CD4-positive, CD25-positive, alpha-beta regulatory T cell (primary cell): ENCODE measurements at regions not wholly inside any gene's neighbourhood (a gene's known extent, or its start where the extent isn't known, plus 50 kb on each side); places are given as distances from the start of the nearest gene placed in this dataset.
A peak's percentile ranks its signal among the peaks of the same experiment; 100 is the strongest.
"Not testable (repeated sequence)": the region's sequence is repeated elsewhere in the genome, so short reads cannot be mapped to it uniquely, and the experiment has no call there.

Source experiments
- ATAC-seq, 2 donors: fragments of 150-1000 bp; cut with Tn5 transposase; one replicate each; pipeline ENCODE4 v1.10.0; 2021; ENCODE audit warnings: low read depth in 2 of 2, moderate number of reproducible peaks in 2 of 2, moderate library complexity in 1 of 2
- DNase-seq, 3 donors: peaks; one replicate each; pipeline versions ENCODE4 v3.0.0 to v3.0.0-alpha.2; 2012 to 2022; ENCODE audit warnings: mixed read lengths in 1 of 3
- H3K27ac ChIP-seq: one replicate; pipeline ENCODE4 v1.7.0; 2013; ENCODE audit warnings: mild to moderate bottlenecking, low read length; ENCODE audit not compliant: insufficient read depth, poor library complexity, severe bottlenecking
- H3K27me3 ChIP-seq: one replicate; pipeline ENCODE4 v1.7.0; 2013; ENCODE audit warnings: low read length; ENCODE audit not compliant: control insufficient read depth, insufficient read depth
- H3K36me3 ChIP-seq: one replicate; pipeline ENCODE4 v1.7.0; 2013; ENCODE audit warnings: mild to moderate bottlenecking, low read length, moderate library complexity; ENCODE audit not compliant: control insufficient read depth, insufficient read depth
- H3K4me1 ChIP-seq: 2 replicates; pipeline ENCODE4 v1.7.0; 2013; ENCODE audit warnings: mild to moderate bottlenecking, low read length; ENCODE audit not compliant: insufficient read depth, control insufficient read depth, poor library complexity, severe bottlenecking
- H3K4me3 ChIP-seq: one replicate; pipeline ENCODE4 v1.7.0; 2013; ENCODE audit warnings: low read depth, mild to moderate bottlenecking, low read length, moderate library complexity
- H3K9me3 ChIP-seq, 2 experiments: 1 replicate in 1 of 2; 2 replicates in 1 of 2; pipeline ENCODE4 v1.7.0; 2013; ENCODE audit warnings: low read length in 2 of 2, mild to moderate bottlenecking in 1 of 2, moderate library complexity in 1 of 2; ENCODE audit not compliant: control insufficient read depth in 2 of 2
- H3K27ac Mint-ChIP-seq, 3 donors: one replicate each; pipeline ENCODE4 v1.8.0; 2020 to 2022; ENCODE audit warnings: mild to moderate bottlenecking in 3 of 3, mixed read lengths in 3 of 3, moderate library complexity in 2 of 3
- H3K27me3 Mint-ChIP-seq: one replicate; pipeline ENCODE4 v1.8.0; 2022; ENCODE audit warnings: mild to moderate bottlenecking, mixed read lengths
- H3K36me3 Mint-ChIP-seq: one replicate; pipeline ENCODE4 v1.8.0; 2020; ENCODE audit warnings: mixed read lengths
- H3K4me1 Mint-ChIP-seq, 4 donors: one replicate each; pipeline ENCODE4 v1.8.0; 2020 to 2022; ENCODE audit warnings: mixed read lengths in 4 of 4, mild to moderate bottlenecking in 1 of 4
- H3K4me3 Mint-ChIP-seq, 4 donors: one replicate each; pipeline ENCODE4 v1.8.0; 2020 to 2022; ENCODE audit warnings: mild to moderate bottlenecking in 4 of 4, mixed read lengths in 4 of 4, moderate library complexity in 3 of 4
- H3K9me3 Mint-ChIP-seq, 7 donors: one replicate each; pipeline ENCODE4 v1.8.0; 2020 to 2022; ENCODE audit warnings: mixed read lengths in 7 of 7, mild to moderate bottlenecking in 3 of 7, moderate library complexity in 2 of 7

DNA sequence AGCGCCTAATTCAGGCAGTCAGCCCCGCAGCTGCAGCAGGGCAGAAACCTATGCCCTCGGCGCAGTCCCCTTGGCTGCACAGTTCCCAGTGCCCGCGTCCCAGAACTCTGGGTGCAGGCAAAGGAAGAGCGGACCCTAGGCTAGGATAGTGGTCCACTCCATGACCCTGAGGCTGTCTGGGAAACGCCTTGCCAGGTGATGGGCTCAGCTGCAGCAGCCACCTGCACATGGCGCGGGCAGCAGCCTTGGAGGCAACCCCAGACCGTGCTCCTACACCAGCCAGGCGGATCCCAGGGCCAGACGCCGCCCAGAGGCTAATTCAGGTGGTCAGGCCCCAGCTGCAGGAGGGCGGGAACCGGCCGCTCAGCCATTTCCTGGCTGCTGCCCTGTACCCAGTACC is 83.0 kb downstream of the POTEC start:
- not testable (repeated sequence) for H3K4me3 Mint-ChIP-seq, ATAC-seq, H3K4me1 ChIP-seq, H3K36me3 ChIP-seq, H3K4me1 Mint-ChIP-seq, H3K9me3 ChIP-seq, H3K36me3 Mint-ChIP-seq, H3K9me3 Mint-ChIP-seq, H3K27ac ChIP-seq, H3K27me3 ChIP-seq, H3K27me3 Mint-ChIP-seq, H3K4me3 ChIP-seq, DNase-seq, H3K27ac Mint-ChIP-seq

- not testable (repeated sequence) for H3K4me1 ChIP-seq, H3K27ac ChIP-seq, H3K27ac Mint-ChIP-seq, ATAC-seq, H3K36me3 ChIP-seq, H3K36me3 Mint-ChIP-seq, H3K4me3 Mint-ChIP-seq, H3K4me1 Mint-ChIP-seq, DNase-seq, H3K9me3 ChIP-seq, H3K27me3 Mint-ChIP-seq, H3K9me3 Mint-ChIP-seq, H3K27me3 ChIP-seq, H3K4me3 ChIP-seq
Measured at GRCh38 chr18:14459826-14460225, 83.6 kb downstream of the POTEC start.

DNA sequence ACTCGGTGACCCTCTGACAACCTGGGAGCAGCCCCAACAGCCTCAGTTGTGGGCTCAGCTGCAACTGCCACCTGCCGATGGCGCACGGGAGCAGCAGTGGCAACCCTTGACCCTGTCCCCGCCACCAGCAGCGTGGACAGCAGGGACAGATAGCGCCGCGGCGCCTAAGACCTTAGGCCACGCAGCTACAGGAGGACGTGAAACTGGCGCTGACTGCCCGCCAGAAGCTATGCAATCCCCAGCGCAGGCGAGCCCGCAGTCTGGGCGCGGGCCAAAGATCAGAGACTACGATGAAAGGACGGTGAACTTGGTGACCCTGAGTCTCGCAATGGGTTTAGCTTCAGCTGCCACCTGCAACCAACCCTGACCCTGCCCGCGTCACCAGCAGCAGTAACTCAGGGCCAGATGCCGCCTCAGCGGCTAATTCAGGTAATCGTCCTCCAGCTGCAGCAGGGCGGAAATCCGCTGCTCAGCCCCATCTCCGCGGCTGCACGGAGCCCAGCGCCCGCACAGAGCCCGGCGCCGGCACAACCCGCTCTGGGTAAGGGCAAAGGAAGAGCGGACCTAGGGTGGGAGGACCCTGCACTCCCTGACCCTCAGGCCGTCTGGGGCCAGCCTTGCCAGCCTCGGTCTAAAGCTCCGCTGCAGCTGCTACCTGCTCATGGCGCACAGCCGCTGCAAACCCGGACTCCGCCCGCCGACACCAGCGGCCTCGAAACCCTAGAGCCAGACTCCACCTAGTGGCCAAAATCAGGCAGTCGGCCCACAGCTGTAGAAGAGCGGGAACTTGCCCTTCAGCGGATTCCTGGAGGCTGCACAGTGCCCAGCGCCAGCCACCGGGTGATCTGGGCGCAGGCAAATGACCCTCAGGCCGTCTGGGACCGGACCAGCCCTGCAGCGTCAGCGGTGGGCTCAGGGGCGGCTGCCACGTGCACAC is 85.1 kb downstream of the POTEC start:
- DNase-seq = peak; percentile 34 to 72 (median 49)
- H3K9me3 ChIP-seq, H3K4me3 ChIP-seq, H3K27ac ChIP-seq, H3K4me1 ChIP-seq, H3K27me3 Mint-ChIP-seq, H3K4me1 Mint-ChIP-seq, H3K27me3 ChIP-seq, ATAC-seq, H3K27ac Mint-ChIP-seq, H3K36me3 ChIP-seq, H3K9me3 Mint-ChIP-seq, H3K36me3 Mint-ChIP-seq: not testable (repeated sequence)
- H3K4me3 Mint-ChIP-seq = peak overlapping the region in 2 of 4 donors; percentile 77 to 83

DNA sequence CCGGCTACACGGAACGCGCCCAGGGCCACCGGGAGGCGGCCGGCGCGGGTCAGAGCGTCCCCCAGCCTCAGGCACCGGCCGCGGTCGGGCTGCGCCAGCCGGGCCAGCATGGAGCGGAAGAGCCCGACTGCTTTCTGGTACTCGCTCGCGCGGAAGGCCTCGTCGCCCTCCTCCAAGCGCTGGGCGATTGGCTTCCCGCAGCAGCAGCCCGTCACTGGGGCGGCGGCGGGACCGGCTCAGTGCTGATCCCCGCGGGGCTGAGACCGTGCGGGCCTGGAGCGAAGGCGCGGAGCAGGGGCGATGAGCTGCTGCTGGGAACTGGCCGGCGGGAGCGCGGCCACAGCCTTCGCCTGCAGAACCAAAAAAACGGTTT is 92.8 kb downstream of the POTEC start:
- not testable (repeated sequence) for H3K4me1 ChIP-seq, H3K27ac Mint-ChIP-seq, H3K27ac ChIP-seq, H3K27me3 ChIP-seq, H3K9me3 ChIP-seq, H3K36me3 ChIP-seq, H3K4me3 ChIP-seq, H3K9me3 Mint-ChIP-seq, H3K36me3 Mint-ChIP-seq, H3K4me1 Mint-ChIP-seq
- ATAC-seq (peak in 1 of 2 donors; percentile 55), DNase-seq (peak in 2 of 3 donors; percentile 26 to 38)
- H3K27me3 Mint-ChIP-seq = peaks cover 10% of the 10 kb centered on the region
- H3K4me3 Mint-ChIP-seq = peak overlapping the region in 2 of 4 donors; percentile 66 to 76

DNA sequence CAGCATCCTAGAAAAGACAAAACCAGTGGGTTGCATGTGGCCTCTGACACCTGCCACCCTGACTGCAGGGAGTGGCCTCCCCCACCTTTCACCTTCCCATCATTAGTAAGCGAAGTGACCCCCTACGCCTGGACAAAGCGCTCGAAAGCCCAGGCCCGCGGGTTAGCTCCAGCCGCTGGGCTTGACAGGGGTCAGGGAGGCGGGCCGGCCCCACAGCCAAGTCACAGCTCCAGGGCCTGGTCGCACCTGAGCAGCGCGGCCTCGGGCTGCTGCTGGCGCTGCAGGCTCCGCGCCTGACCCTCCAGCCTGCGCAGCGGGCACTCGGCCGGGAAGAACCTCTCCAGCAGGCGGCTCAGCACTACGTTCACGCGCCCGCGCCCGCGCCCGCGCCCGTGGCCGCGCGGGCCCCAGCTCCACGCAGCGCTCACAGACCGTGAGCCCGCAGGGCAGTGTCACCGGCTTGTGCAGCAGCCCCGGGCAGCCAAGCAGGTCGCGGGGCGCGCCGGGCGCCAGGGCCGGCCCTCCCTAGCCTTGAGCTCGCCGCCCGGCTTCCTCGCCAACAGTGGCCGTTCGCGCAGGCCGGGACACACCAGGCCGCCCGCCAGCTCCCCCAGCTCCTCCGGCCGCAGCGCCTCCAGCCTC is 93.3 kb downstream of the POTEC start:
- H3K4me1 Mint-ChIP-seq, H3K9me3 Mint-ChIP-seq, H3K36me3 ChIP-seq, H3K27me3 ChIP-seq, H3K27ac Mint-ChIP-seq, H3K4me1 ChIP-seq, H3K4me3 ChIP-seq, H3K9me3 ChIP-seq, H3K36me3 Mint-ChIP-seq, H3K4me3 Mint-ChIP-seq, H3K27ac ChIP-seq: not testable (repeated sequence)
- H3K27me3 Mint-ChIP-seq = peaks cover 10% of the 10 kb centered on the region
- ATAC-seq (peak; percentile 46 to 77), DNase-seq (peak; percentile 10 to 37 (median 13))

DNA sequence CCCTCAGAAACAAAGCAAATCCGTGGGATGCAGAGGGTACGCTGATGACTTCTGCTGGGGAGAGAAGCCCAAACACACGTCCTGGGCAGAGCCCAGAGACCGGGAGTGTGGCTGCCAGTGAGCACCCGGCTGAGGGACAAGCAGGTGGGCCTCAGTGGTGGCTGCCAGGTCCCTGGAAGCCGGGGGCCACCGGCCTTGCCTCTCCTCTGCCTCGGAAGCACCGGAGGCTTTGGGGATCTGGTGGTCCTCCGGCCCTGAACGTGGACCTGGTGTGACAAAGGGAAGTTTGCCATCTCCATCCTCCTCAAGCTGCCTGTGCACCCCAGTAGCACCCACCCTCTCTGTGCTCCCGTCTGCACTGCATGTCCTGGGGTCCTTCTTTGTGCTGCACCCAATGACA is 94.3 kb downstream of the POTEC start:
- not testable (repeated sequence) for H3K27ac ChIP-seq, H3K36me3 Mint-ChIP-seq, H3K27me3 ChIP-seq, H3K4me1 Mint-ChIP-seq, H3K36me3 ChIP-seq, H3K4me3 Mint-ChIP-seq, DNase-seq, ATAC-seq, H3K9me3 ChIP-seq, H3K27ac Mint-ChIP-seq, H3K9me3 Mint-ChIP-seq, H3K4me1 ChIP-seq, H3K4me3 ChIP-seq
- peaks cover 10% of the 10 kb centered on the region for H3K27me3 Mint-ChIP-seq

DNA sequence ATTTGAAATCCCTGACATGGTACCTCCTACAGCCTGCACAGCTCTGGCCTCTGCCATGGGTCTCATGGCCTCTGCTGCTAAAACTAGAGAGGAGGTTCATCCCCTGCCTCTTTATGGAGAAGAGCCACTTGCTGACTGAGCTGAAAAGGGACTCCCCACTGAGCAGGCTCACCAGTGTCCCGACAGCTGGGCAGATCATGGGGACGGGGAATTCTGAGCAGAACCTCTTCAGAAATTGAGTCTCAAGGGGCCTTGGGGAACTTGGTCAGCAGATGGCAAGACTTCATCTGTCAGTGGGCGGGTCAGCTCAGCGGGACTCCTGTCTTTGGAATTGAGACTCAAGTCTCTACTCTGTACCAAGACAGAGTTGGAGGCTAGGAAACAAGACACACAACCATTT is 95.7 kb downstream of the POTEC start:
- not testable (repeated sequence) for H3K4me3 Mint-ChIP-seq, H3K36me3 ChIP-seq, H3K36me3 Mint-ChIP-seq, H3K27ac Mint-ChIP-seq, DNase-seq, H3K4me1 ChIP-seq, ATAC-seq, H3K27me3 ChIP-seq, H3K9me3 ChIP-seq, H3K9me3 Mint-ChIP-seq, H3K4me1 Mint-ChIP-seq, H3K27ac ChIP-seq, H3K4me3 ChIP-seq
- H3K27me3 Mint-ChIP-seq = peaks cover 10% of the 10 kb centered on the region

DNA sequence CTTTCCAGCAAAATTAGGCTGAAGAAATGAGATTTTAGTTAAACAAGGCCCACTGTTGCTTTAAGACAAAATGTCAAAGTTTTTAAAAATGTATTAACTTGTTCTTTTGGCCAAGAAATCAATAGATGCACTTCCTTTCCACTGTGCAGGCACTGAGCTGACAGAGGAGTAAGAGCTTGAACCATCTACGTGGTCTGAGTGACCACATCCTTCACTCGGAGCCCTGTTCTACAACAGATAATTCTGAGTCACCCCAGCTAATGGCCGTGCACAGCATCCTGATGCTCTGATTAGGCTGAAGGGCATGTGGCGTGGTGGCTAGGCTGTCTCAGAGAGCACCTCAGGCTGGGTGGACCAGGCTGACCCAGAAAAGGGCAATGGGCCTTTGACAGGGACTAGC is 107.9 kb downstream of the POTEC start:
- not testable (repeated sequence) for DNase-seq, H3K27ac Mint-ChIP-seq, H3K9me3 ChIP-seq, H3K36me3 ChIP-seq, H3K27ac ChIP-seq, ATAC-seq, H3K36me3 Mint-ChIP-seq, H3K27me3 ChIP-seq, H3K27me3 Mint-ChIP-seq, H3K4me3 ChIP-seq, H3K9me3 Mint-ChIP-seq, H3K4me3 Mint-ChIP-seq, H3K4me1 Mint-ChIP-seq, H3K4me1 ChIP-seq
